ENCODE measurements at regions not wholly inside any gene's neighbourhood (a gene's known extent, or its start where the extent isn't known, plus 50 kb on each side); places are given as distances from the start of the nearest gene placed in this dataset.
"Not testable (repeated sequence)": the region's sequence is repeated elsewhere in the genome, so short reads cannot be mapped to it uniquely, and the experiment has no call there.

DNA sequence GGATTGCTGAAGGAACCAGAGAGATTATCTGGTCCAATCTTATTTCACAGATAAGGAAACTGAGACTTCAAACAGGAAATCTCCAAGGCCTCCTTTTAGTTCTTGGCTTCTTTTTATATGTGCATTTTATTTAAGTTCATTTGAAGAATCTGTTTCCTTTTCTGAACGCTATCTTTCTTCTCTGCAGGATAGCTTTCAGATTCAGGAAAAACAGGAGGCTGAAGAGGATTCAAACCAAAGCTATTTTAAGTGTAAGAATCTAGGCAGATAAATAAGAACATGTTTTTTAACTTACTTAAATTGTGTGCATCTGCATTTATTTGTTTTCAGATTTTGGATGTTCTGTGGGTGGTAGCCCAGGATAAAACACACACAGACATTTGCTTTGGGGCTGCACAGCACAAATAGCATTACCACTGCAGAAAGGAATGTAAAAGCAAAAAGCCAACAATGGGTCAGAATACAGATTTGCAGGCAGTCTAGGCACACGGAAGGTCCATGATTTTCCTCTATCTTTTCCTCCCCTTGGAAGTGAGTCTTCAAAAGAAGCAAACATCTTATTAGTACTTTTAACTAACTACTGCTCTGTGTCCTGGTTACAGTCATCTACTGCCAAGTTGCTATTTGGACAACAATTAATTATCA lies 188.8 kb upstream of the TBX18 start:
- no peaks in the 10 kb centered on the region for H3K79me2 ChIP-seq (ENCODE audit: control insufficient read depth, low read length)
- no peak overlapping the region for H3K27ac ChIP-seq (ENCODE audit: low read depth, low read length)
- no peaks in the 10 kb centered on the region for H3F3A ChIP-seq (ENCODE audit: control insufficient read depth, insufficient read depth)
- H3K27me3 ChIP-seq (ENCODE audit: control insufficient read depth, low read length) = no peaks in the 10 kb centered on the region
- H4K20me1 ChIP-seq (ENCODE audit: control insufficient read depth, insufficient read depth, low read depth, low read length) = no peaks in the 10 kb centered on the region
- H3K9me2 ChIP-seq (replicated peaks; ENCODE audit: control insufficient read depth, low read length) = no peaks in the 10 kb centered on the region
- H3K4me2 ChIP-seq (ENCODE audit: low read length) = no peak overlapping the region
- TF ChIP-seq, protein P1, sequence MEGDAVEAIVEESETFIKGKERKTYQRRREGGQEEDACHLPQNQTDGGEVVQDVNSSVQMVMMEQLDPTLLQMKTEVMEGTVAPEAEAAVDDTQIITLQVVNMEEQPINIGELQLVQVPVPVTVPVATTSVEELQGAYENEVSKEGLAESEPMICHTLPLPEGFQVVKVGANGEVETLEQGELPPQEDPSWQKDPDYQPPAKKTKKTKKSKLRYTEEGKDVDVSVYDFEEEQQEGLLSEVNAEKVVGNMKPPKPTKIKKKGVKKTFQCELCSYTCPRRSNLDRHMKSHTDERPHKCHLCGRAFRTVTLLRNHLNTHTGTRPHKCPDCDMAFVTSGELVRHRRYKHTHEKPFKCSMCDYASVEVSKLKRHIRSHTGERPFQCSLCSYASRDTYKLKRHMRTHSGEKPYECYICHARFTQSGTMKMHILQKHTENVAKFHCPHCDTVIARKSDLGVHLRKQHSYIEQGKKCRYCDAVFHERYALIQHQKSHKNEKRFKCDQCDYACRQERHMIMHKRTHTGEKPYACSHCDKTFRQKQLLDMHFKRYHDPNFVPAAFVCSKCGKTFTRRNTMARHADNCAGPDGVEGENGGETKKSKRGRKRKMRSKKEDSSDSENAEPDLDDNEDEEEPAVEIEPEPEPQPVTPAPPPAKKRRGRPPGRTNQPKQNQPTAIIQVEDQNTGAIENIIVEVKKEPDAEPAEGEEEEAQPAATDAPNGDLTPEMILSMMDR (IDR thresholded peaks at IDR 0.05; ENCODE audit: low read depth, low read length, poor library complexity, severe bottlenecking) = no peak
- TF ChIP-seq EZH2phosphoT487 (IDR thresholded peaks at IDR 0.05; ENCODE audit: borderline replicate concordance, low read length) = no peak
- H3K4me1 ChIP-seq (ENCODE audit: control insufficient read depth, low read length) = no peaks in the 10 kb centered on the region
- no peak overlapping the region for H3K4me3 ChIP-seq (ENCODE audit: low read length)
- H3K36me3 ChIP-seq (ENCODE audit: control insufficient read depth, low read length) = no peaks in the 10 kb centered on the region
- H3K9me3 ChIP-seq (ENCODE audit: control insufficient read depth, insufficient read depth, low read length) = no peaks in the 10 kb centered on the region

DNA sequence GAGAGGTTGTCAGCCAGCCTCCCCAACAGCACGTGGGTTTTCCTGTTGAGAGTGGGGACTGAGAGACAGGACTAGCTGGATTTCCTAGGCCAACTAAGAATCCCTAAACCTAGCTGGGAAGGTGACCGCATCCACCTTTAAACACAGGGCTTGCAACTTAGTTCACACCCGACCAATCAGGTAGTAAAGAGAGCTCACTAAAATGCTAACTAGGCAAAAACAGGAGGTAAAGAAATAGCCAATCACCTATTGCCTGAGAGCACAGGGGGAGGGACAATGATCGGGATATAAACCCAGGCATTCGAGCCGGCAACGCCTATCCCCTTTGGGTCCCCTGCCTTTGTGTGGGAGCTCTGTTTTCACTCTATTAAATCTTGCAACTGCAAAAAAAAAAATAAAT lies 180.5 kb upstream of the TBX18 start:
- H3K79me2 ChIP-seq (ENCODE audit: control insufficient read depth, low read length); H3K27me3 ChIP-seq (ENCODE audit: control insufficient read depth, low read length); H3K9me3 ChIP-seq (ENCODE audit: control insufficient read depth, insufficient read depth, low read length); H3K4me2 ChIP-seq (ENCODE audit: low read length); H3K4me3 ChIP-seq (ENCODE audit: low read length); H3K36me3 ChIP-seq (ENCODE audit: control insufficient read depth, low read length); H4K20me1 ChIP-seq (ENCODE audit: control insufficient read depth, insufficient read depth, low read depth, low read length); H3K27ac ChIP-seq (ENCODE audit: low read depth, low read length); H3K9me2 ChIP-seq (replicated peaks; ENCODE audit: control insufficient read depth, low read length); H3K4me1 ChIP-seq (ENCODE audit: control insufficient read depth, low read length); H3F3A ChIP-seq (ENCODE audit: control insufficient read depth, insufficient read depth): not testable (repeated sequence)

DNA sequence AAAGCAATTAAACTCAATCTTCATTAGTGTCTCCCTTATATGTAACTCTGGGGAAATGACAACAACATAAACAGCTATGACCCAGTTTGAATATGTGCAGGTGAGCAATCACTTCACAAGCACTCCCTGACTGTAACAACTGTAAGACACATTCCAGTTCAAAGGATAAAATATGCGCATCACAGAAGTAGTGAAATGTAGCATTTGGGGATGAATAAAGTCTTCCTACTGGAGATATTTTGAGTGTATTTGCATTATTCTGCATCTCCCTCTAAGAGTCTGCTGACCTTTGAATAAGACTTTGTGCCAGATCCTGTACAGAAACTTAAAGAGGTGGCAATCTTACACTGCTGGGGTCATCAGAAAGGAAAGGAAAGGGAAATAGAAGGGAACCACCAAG lies 179.5 kb upstream of the TBX18 start:
- H4K20me1 ChIP-seq (ENCODE audit: control insufficient read depth, insufficient read depth, low read depth, low read length) = no peaks in the 10 kb centered on the region

DNA sequence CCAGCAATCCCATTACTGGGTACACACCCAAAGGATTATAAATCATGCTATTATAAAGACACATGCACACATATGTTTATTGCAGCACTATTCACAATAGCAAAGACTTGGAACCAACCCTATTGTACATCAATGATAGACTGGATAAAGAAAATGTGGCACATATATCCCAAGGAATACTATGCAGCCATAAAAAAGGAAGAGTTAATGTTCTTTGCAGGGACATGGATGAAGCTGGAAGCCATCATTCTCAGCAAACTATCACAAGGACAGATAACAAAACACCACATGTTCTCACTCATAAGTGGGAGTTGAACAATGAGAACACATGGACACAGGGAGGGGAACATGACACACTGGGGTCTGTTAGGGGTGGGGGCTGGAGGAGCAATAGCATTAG lies 177.2 kb upstream of the TBX18 start:
- not testable (repeated sequence) for H3K79me2 ChIP-seq (ENCODE audit: control insufficient read depth, low read length); H3K9me3 ChIP-seq (ENCODE audit: control insufficient read depth, insufficient read depth, low read length); H3K4me2 ChIP-seq (ENCODE audit: low read length); H3K9me2 ChIP-seq (replicated peaks; ENCODE audit: control insufficient read depth, low read length); H3K4me1 ChIP-seq (ENCODE audit: control insufficient read depth, low read length); H3K4me3 ChIP-seq (ENCODE audit: low read length); H3K36me3 ChIP-seq (ENCODE audit: control insufficient read depth, low read length); H3K27me3 ChIP-seq (ENCODE audit: control insufficient read depth, low read length); H3F3A ChIP-seq (ENCODE audit: control insufficient read depth, insufficient read depth); H4K20me1 ChIP-seq (ENCODE audit: control insufficient read depth, insufficient read depth, low read depth, low read length); H3K27ac ChIP-seq (ENCODE audit: low read depth, low read length)

More for the DNA sequence above, 179.5 kb upstream of the TBX18 start:
- H3K4me2 ChIP-seq (ENCODE audit: low read length) = no peak overlapping the region
- H3K9me3 ChIP-seq (ENCODE audit: control insufficient read depth, insufficient read depth, low read length) = no peaks in the 10 kb centered on the region
- no peaks in the 10 kb centered on the region for H3K36me3 ChIP-seq (ENCODE audit: control insufficient read depth, low read length)
- H3K79me2 ChIP-seq (ENCODE audit: control insufficient read depth, low read length) = no peaks in the 10 kb centered on the region
- no peaks in the 10 kb centered on the region for H3F3A ChIP-seq (ENCODE audit: control insufficient read depth, insufficient read depth)
- no peaks in the 10 kb centered on the region for H3K9me2 ChIP-seq (replicated peaks; ENCODE audit: control insufficient read depth, low read length)
- no peaks in the 10 kb centered on the region for H3K27me3 ChIP-seq (ENCODE audit: control insufficient read depth, low read length)
- H3K4me3 ChIP-seq (ENCODE audit: low read length) = no peak overlapping the region
- H3K4me1 ChIP-seq (ENCODE audit: control insufficient read depth, low read length) = no peaks in the 10 kb centered on the region
- H3K27ac ChIP-seq (ENCODE audit: low read depth, low read length) = no peak overlapping the region
- TF ChIP-seq, protein P1 (IDR thresholded peaks at IDR 0.05; ENCODE audit: low read depth, low read length, poor library complexity, severe bottlenecking) = no peak
- TF ChIP-seq EZH2phosphoT487 (IDR thresholded peaks at IDR 0.05; ENCODE audit: borderline replicate concordance, low read length) = no peak

All from DOHH2 (cell line).